Mucosa of descending colon (tissue), 3 donors: ENCODE measurements at regions not wholly inside any gene's neighbourhood (a gene's known extent, or its start where the extent isn't known, plus 50 kb on each side); places are given as distances from the start of the nearest gene placed in this dataset.

Source experiments
- ATAC-seq: fragments of 200-7000 bp; cut with Tn5 transposase; one replicate; pipeline ENCODE4 v1.9.1; 2020; ENCODE audit warnings: mild to moderate bottlenecking, moderate library complexity
- DNase-seq, 3 donors: peaks; one replicate each; pipeline ENCODE4 v3.0.0-alpha.2; 2020
- H3K36me3 ChIP-seq: fragments of 200-600 bp; one replicate; pipeline ENCODE4 v1.8.0; 2021; ENCODE audit warnings: low read depth, mild to moderate bottlenecking
- H3K4me1 ChIP-seq: fragments of 200-600 bp; one replicate; pipeline ENCODE4 v1.8.0; 2021; ENCODE audit warnings: low read depth, mild to moderate bottlenecking
- H3K4me3 ChIP-seq: fragments of 200-600 bp; one replicate; pipeline ENCODE4 v1.8.0; 2021; ENCODE audit warnings: mild to moderate bottlenecking
- H3K9me3 ChIP-seq: fragments of 200-600 bp; one replicate; pipeline ENCODE4 v1.8.0; 2021; ENCODE audit warnings: mild to moderate bottlenecking
- CTCF ChIP-seq: fragments of 200-600 bp; IDR thresholded peaks from one replicate; pipeline ENCODE4 v1.8.0; 2022; ENCODE audit warnings: antibody characterized with exemption, mild to moderate bottlenecking
- intact Hi-C, 2 donors: fragments of 100-400 bp; cut with DNase I in 1 of 2; cut with micrococcal nuclease in 1 of 2; formaldehyde crosslinking; loops; one replicate each; pipeline versions ENCODE4 v1.11.0 to v1.11.1; 2022; cut with DNase I, micrococcal nuclease
- donor health status: DM: no; HTN: no; CAD: no; lungs with moderate emphysema.
- donor health status: DM: no; HTN: no; CAD: no.
- donor health status: DM: no; HTN: yes; CAD: no.

GRCh38 chr15:62849316-62850106 is 193.0 kb upstream of the TPM1 start:
- intact Hi-C loops, result loop anchor here in 1 of 2 donors (10.0 kb wide), 1 partner anchor 195 kb away; the partner anchor contains the start of gene TPM1
- no peaks in the 10 kb centered on the region for H3K9me3 ChIP-seq

GRCh38 chr15:62850318-62850717 is 192.2 kb upstream of the TPM1 start:
- Histone ChIP-seq H3K4me1 (peaks cover 8% of the 10 kb centered on the region), H3K9me3 (no peaks in the 10 kb centered on the region), H3K36me3 (no peaks in the 10 kb centered on the region), H3K4me3 (no peak overlapping the region)
- DNase-seq, result no peak
- ATAC-seq, result no peak
- intact Hi-C loops, result no loop called here
- TF ChIP-seq CTCF, result no peak

More at GRCh38 chr15:62849316-62850106, 193.0 kb upstream of the TPM1 start:
- Histone ChIP-seq H3K4me3 (no peak overlapping the region), H3K36me3 (no peaks in the 10 kb centered on the region), H3K4me1 (peaks cover 10% of the 10 kb centered on the region)
- no peak for TF ChIP-seq CTCF
- no peak for ATAC-seq
- no peak for DNase-seq

DNA sequence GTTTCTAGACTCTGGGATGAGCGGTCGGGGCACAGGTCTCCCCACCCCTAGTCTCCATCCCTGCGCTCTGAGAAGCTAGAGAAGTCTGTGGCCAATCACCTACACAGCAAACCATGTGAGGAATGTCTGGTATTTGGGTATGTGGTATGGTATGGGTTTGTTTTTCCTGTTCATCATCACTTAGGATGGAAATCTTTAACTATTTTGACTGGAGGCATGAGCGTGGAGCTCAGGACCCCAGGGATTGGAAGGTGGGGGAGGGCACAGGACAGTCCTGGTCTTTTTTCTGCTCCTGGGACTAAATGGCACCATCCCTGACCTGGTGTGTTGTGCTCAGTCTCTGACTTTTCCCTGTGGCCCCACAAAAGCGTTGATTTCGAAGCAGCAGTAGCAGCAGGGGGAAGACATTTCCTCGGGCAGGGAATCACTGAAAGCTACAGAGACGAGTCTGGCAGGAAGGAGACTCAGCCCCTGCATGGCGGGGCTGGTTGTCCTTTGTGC is 191.7 kb upstream of the TPM1 start:
- ATAC-seq (no peak), DNase-seq (no peak)
- H3K36me3 ChIP-seq, result no peaks in the 10 kb centered on the region
- no peak overlapping the region for H3K4me3 ChIP-seq
- no peak for TF ChIP-seq CTCF
- intact Hi-C loops, result no loop called here
- H3K4me1 ChIP-seq, result peaks cover 6% of the 10 kb centered on the region
- no peaks in the 10 kb centered on the region for H3K9me3 ChIP-seq

GRCh38 chr15:62853114-62853840 is 189.3 kb upstream of the TPM1 start:
- no peak for ATAC-seq
- Histone ChIP-seq H3K4me1 (peaks cover 5% of the 10 kb centered on the region), H3K9me3 (no peaks in the 10 kb centered on the region), H3K4me3 (no peak overlapping the region), H3K36me3 (no peaks in the 10 kb centered on the region)
- no peak for DNase-seq
- intact Hi-C loops, result no loop called here
- no peak for TF ChIP-seq CTCF

DNA sequence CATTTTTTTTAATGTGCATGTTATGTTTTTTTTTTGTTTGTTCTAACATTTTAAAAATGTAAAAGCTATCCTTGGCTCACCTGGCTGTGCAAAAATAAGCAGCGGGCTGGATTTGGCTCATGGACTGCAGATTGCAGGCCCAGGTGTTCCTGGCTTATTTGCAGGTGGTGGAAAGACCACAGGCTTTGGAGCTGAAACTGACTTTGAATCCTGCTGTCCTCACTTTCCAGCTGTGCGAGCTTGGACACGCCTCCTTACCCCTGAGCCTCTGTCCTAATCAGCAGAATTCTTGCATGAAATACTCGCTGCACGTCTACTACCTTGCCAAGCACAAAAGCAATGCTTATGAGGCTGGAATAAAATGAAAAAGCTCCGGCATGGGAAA is 188.7 kb upstream of the TPM1 start:
- Histone ChIP-seq H3K9me3 (no peaks in the 10 kb centered on the region), H3K36me3 (no peaks in the 10 kb centered on the region), H3K4me3 (no peak overlapping the region), H3K4me1 (no peaks in the 10 kb centered on the region)
- TF ChIP-seq CTCF, result no peak
- DNase-seq, result no peak
- ATAC-seq, result no peak
- intact Hi-C loops, result no loop called here
